Stomach (tissue), 8 donors: ENCODE measurements at regions not wholly inside any gene's neighbourhood (a gene's known extent, or its start where the extent isn't known, plus 50 kb on each side); places are given as distances from the start of the nearest gene placed in this dataset.
A peak's percentile ranks its signal among the peaks of the same experiment; 100 is the strongest.

Experiments
- DNase-seq, 2 donors: peaks; one replicate each; pipeline versions ENCODE4 v3.0.0 to v3.0.0-alpha.2; 2013 to 2019
- H3K27ac ChIP-seq, 5 donors: fragments of 200-600 bp in 4 of 5; sonication (generic) in 4 of 5; one replicate each; pipeline ENCODE4 v1.5.1; 2013 to 2019; ENCODE audit warnings: mild to moderate bottlenecking in 1 of 5, moderate library complexity in 1 of 5
- H3K27me3 ChIP-seq, 3 donors: fragments of 200-600 bp; sonication (generic); one replicate each; pipeline ENCODE4 v1.5.1; 2017 to 2019; ENCODE audit warnings: mixed run types in 1 of 3
- H3K36me3 ChIP-seq, 4 donors: fragments of 200-600 bp; sonication (generic); 1 replicate in 3 of 4; 2 replicates in 1 of 4; pipeline ENCODE4 v1.5.1; 2016 to 2019
- H3K4me1 ChIP-seq, 4 donors: fragments of 200-600 bp; sonication (generic); one replicate each; pipeline ENCODE4 v1.5.1; 2016 to 2019
- H3K4me3 ChIP-seq, 4 donors: fragments of 200-600 bp; sonication (generic) in 3 of 4; one replicate each; pipeline ENCODE4 v1.5.1; 2016 to 2019; ENCODE audit warnings: mild to moderate bottlenecking in 1 of 4
- H3K9me3 ChIP-seq, 4 donors: fragments of 200-600 bp; sonication (generic); one replicate each; pipeline ENCODE4 v1.5.1; 2016 to 2019
- EP300 ChIP-seq: sonication (generic); formaldehyde crosslinking; IDR thresholded peaks from one replicate; pipeline ENCODE4 v1.6.1; 2017; ENCODE audit warnings: antibody characterized with exemption
- POLR2A ChIP-seq, 4 donors: fragments of 450-650 bp; IDR thresholded peaks; one replicate each; pipeline ENCODE4 v1.6.1; 2016; ENCODE audit warnings: antibody characterized with exemption in 4 of 4, control low read depth in 2 of 4, mild to moderate bottlenecking in 1 of 4, moderate library complexity in 1 of 4
- POLR2AphosphoS5 ChIP-seq, 3 donors: sonication (generic); formaldehyde crosslinking; IDR thresholded peaks; one replicate each; pipeline ENCODE4 v1.6.1; 2016; ENCODE audit warnings: antibody characterized with exemption in 3 of 3
- WGBS, 5 donors: extraction: QIAGEN DNeasy Blood & Tissue Kit in 3 of 5; methylation state at CpG; one replicate each; pipeline versions ENCODE4 v1.1.5 to v1.1.7; 2013 to 2018; 5-methylcytosine and 5-hydroxymethylcytosine counted together
- intact Hi-C: fragments of 100-400 bp; cut with DNase I; formaldehyde crosslinking; loops from one replicate; pipeline ENCODE4 v1.15.1; 2023; ENCODE audit warnings: low total_unique reads
- TF ChIP-seq, protein P1 (sequence below), 7 experiments: fragments of 450-650 bp in 4 of 7; fragments of 200-600 bp in 3 of 7; sonication (generic) in 3 of 7; IDR thresholded peaks; one replicate each; pipeline ENCODE4 v1.5.1; 2016 to 2019; ENCODE audit warnings: antibody characterized with exemption in 7 of 7, control low read depth in 2 of 7, mild to moderate bottlenecking in 1 of 7
- donor health status: healthy with polysubstance abuse.
- donor health status: Bipolar disorder and iron deficiency.
- donor health status: healthy.

DNA sequence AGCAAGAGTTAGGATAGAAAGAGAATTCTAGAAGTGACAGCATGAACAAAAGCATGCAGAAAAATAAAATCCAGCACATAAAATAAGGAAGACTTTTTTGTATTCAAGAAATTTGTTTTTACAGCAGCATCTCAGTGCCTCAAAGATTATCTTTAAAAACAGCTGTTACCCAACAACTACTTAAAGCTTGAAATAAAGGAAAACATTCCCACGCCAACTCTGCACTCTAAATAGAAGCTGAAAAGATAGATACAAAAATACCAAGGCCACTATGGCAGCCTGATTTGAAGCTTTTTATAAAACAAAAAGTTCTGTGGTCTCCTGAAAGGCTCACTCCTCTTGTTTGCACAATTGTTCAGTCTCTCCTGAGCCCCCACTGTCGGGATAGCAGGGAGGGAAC lies 83.6 kb upstream of the LRRC55 start:
- DNase-seq = peak in 1 of 2 donors; percentile 20
- no peak overlapping the region for H3K27ac ChIP-seq
- 52 to 64% (median 58%) methylated on average over 2 of the region's 2 CpGs for WGBS, 5 donors
- H3K4me1 ChIP-seq = peaks cover 0 to 10% (median 4%) of the 10 kb centered on the region in 4 donors
- no peak overlapping the region for H3K4me3 ChIP-seq
- no peaks in the 10 kb centered on the region for H3K27me3 ChIP-seq
- TF ChIP-seq EP300 (no peak), POLR2A (IDR thresholded peaks at IDR 0.05) (no peak), POLR2AphosphoS5 (IDR thresholded peaks at IDR 0.05) (no peak)
- TF ChIP-seq, protein P1, sequence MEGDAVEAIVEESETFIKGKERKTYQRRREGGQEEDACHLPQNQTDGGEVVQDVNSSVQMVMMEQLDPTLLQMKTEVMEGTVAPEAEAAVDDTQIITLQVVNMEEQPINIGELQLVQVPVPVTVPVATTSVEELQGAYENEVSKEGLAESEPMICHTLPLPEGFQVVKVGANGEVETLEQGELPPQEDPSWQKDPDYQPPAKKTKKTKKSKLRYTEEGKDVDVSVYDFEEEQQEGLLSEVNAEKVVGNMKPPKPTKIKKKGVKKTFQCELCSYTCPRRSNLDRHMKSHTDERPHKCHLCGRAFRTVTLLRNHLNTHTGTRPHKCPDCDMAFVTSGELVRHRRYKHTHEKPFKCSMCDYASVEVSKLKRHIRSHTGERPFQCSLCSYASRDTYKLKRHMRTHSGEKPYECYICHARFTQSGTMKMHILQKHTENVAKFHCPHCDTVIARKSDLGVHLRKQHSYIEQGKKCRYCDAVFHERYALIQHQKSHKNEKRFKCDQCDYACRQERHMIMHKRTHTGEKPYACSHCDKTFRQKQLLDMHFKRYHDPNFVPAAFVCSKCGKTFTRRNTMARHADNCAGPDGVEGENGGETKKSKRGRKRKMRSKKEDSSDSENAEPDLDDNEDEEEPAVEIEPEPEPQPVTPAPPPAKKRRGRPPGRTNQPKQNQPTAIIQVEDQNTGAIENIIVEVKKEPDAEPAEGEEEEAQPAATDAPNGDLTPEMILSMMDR (IDR thresholded peaks at IDR 0.05) = no peak
- H3K36me3 ChIP-seq = no peaks in the 10 kb centered on the region
- no peaks in the 10 kb centered on the region for H3K9me3 ChIP-seq
- intact Hi-C loops = no loop called here

DNA sequence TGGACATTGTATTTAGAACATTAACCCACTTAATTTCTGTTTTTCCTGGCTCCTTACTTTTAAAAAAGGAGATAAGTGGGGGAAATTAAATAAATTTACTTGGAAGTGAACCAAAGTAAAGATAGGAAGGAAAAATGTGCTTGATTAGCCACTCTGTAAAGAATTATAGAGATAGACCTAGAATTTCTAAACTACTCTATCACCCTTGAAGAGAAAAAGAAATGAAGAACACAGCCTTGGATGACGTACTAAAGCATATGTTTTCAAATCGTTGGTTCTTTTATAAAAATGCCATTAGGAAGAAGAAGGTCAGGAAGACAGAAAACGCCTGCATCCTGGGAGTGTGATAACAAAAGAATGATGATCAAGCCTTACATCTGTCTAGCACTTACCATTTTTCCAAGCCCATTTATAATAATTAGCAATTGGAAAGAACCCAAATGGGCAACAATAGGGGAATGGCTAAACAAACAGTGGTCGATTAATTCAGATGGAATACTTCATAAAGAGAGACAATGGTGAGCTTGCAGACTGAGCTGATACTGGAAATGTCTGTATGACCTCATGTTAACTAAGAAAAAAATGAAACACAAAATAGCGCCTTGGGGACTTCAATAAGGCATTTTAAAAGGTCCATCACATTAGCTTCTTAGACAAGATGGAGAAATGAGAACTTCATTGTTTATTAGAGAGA lies 81.0 kb upstream of the LRRC55 start:
- Histone ChIP-seq H3K4me1 (peaks cover 0 to 10% (median 4%) of the 10 kb centered on the region in 4 donors), H3K4me3 (no peak overlapping the region), H3K9me3 (no peaks in the 10 kb centered on the region), H3K36me3 (no peaks in the 10 kb centered on the region), H3K27me3 (no peaks in the 10 kb centered on the region), H3K27ac (no peak overlapping the region)
- WGBS, 5 donors = 14 to 35% (median 23%) methylated on average over 5 of the region's 5 CpGs
- intact Hi-C loops = no loop called here
- TF ChIP-seq POLR2A (IDR thresholded peaks at IDR 0.05) (no peak), EP300 (no peak), POLR2AphosphoS5 (IDR thresholded peaks at IDR 0.05) (no peak)
- TF ChIP-seq, protein P1 (IDR thresholded peaks at IDR 0.05) = no peak
- peak in 1 of 2 donors; percentile 57 for DNase-seq

DNA sequence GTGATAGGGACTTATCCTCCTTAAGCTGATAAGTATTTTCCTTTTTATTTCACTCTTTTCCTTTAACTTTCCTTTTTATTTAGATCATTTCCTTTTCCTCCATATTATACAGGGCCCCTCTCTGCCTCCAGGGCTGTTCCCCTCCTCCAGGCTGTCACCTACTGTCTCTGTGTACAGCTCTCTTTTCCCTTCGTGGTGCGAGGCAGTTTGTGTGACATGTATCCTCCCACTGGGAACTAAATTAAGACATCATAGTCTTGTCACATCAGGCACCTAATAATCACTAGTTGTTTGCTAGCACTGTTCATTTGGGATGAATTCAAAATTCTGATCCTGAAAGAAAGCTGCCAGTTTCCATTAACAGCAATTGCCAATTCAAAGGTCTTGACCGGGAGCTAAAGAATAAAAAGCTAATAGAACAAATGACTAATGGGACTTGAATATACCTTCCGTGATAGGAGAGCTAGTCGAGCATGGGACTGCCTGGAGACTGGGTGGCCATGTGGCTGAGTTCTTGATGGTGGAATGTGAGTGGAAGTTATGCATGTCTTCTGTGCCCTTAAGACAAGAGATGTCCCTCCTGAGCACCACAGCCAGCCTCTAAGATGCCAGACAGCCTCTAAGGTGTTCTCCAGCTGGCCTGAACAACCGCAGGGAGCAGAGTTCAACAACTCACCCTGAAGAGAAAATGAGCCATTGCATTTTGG lies 77.7 kb upstream of the LRRC55 start:
- Histone ChIP-seq H3K27me3 (no peaks in the 10 kb centered on the region), H3K27ac (no peak overlapping the region), H3K4me3 (no peak overlapping the region), H3K4me1 (peaks cover 0 to 10% (median 4%) of the 10 kb centered on the region in 4 donors), H3K36me3 (no peaks in the 10 kb centered on the region), H3K9me3 (peaks cover 0 to 5% (median 2%) of the 10 kb centered on the region in 4 donors)
- WGBS, 5 donors = 48 to 76% (median 62%) methylated on average over 6 of the region's 6 CpGs
- intact Hi-C loops = no loop called here
- no peak for DNase-seq
- TF ChIP-seq, protein P1 (IDR thresholded peaks at IDR 0.05) = no peak
- TF ChIP-seq POLR2AphosphoS5 (IDR thresholded peaks at IDR 0.05) = no peak
- TF ChIP-seq POLR2A (IDR thresholded peaks at IDR 0.05) = no peak
- no peak for TF ChIP-seq EP300

DNA sequence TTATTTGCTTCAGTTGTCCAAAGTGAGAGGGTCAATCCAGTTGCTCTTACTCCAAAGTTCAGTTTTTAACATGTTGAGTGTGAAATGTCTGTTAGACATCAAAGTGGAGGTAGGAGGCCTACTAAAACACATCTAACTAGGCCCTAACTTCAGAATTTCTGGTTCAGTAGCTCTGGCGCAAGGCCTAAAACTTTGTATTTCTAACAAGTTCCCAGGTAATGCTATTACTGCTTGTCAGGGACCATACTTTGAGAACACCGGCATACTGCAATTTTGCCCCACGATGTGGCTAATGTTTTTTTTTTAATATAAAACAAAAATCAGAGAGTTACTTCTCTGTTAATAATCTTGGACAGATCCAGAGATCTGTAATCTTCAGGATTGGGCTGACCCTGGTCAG lies 72.4 kb upstream of the LRRC55 start:
- no peaks in the 10 kb centered on the region for H3K36me3 ChIP-seq
- no peak for TF ChIP-seq POLR2AphosphoS5 (IDR thresholded peaks at IDR 0.05)
- TF ChIP-seq POLR2A (IDR thresholded peaks at IDR 0.05) = no peak
- TF ChIP-seq EP300 = no peak
- TF ChIP-seq, protein P1 (IDR thresholded peaks at IDR 0.05) = no peak
- peaks cover 0 to 5% (median 2%) of the 10 kb centered on the region in 4 donors for H3K9me3 ChIP-seq
- H3K27me3 ChIP-seq = no peaks in the 10 kb centered on the region
- no peaks in the 10 kb centered on the region for H3K4me1 ChIP-seq
- no peak overlapping the region for H3K4me3 ChIP-seq
- DNase-seq = no peak
- H3K27ac ChIP-seq = no peak overlapping the region
- intact Hi-C loops = no loop called here
- 90 to 97% (median 94%) methylated on average over 3 of the region's 3 CpGs for WGBS, 5 donors
